GM18519 (cell line): ENCODE measurements at regions not wholly inside any gene's neighbourhood (a gene's known extent, or its start where the extent isn't known, plus 50 kb on each side); places are given as distances from the start of the nearest gene placed in this dataset.

Experiments
- ATAC-seq: cut with Tn5 transposase; IDR thresholded peaks from one replicate; pipeline ENCODE4 v1.9.1; 2021; ENCODE audit warnings: mild to moderate bottlenecking, moderate library complexity; ENCODE audit not compliant: unreplicated experiment, low FRiP score

DNA sequence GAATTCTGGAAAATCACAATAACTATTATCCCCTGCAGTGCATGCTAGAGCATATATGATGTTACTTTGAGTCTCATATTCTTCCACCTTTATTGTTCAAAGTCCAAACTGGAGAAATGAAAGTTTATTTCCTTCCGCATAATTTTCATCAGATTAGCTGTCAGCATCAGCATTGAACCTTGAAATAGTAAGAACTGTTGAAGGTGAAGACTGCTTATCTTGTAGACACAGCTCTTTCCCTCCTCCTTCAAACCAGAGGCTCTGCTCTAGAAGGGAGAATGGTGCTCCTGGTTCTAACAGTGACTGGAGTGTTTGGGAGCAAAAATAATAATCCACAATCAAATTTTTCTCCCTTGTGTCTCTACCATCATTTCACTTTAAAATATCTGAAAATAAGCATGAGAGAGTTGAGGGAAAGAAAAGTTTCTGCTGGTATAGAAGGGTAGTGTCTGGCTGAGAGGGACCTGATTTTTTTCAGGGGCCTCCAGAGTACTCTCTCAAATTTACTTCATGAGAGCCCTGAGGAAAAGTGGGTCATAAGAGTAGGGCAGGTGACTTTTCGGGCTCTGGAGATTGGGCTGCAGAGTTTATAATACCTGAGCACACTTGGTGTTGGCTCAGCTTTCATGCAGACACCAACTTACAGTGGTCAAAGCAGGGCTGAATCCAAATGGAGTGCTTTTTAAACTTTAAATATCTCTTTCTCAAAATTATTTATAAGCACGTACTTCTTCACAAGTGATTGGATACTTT lies 170.4 kb downstream of the ZDHHC21 start:
- ATAC-seq = no peak

DNA sequence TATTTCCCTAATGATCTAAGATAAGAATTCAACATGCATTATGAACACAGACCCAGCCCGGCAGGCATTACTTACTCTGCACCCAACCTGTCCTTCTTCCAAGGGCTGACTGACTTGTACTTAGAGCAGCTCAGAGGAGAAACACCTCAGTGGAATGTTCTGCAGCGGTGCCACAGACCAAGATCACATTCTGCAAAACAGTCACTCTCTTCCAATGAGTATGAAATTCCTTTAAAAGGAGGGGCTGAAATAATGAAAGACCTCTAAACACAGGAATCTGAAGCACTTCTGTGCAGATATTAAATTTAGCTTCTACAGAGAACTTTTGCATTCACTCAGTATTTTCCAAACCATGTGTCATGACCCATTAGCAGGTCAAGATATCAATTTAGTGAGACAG lies 172.9 kb downstream of the ZDHHC21 start:
- ATAC-seq = no peak

DNA sequence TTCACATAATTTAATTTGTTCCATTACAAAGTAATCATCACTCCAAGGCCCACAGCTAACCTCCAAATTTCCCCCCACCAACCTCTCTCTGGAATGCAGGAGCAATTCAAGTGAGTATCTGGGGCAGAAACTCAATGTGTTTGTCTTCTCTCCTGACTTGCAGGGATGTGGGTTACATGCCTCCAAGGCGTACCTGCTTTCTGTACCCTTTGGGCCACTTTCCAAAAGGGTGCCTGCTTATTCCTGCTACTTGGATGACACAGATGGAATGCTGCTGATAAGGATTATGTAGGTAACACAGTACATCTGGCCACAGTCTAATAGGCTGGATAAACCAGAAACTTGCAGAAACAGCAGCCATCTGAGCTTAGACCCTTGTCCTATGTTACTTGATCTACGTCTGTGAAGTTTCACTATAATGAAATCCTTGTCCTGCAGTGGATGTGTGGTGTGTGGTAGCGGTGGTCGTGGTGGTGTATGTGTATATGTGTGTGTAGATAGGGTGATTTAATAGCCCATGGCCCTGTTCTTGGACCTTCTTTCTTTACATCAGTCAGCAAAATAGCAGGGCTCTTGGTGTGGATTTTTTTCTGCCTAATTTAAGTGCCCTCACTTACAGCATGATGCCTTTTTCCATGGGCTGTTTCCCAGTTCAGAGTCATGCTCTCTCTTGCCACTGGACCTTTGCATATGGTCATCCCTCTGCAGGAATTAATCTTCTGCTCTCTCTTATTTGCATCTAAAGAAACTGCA lies 175.9 kb downstream of the ZDHHC21 start:
- ATAC-seq = no peak

DNA sequence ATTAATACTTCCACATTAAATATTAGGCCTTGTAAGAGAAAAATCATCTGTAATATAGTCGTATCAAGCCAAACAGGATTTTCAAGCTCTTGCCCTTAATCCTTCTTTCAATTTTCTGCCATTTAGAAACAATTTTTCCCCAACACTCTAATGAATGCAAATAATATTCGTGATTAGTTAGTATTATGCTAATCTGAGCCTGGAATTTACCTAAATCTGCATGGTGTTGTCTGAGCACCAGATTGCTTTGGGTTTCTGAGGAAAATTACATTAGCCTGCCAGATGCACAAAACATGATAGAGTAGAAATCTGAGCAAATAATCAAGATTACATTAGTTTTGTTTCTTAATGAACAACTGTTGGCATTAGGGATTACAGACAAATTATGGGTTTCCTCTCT lies 176.6 kb downstream of the ZDHHC21 start:
- ATAC-seq = no peak

DNA sequence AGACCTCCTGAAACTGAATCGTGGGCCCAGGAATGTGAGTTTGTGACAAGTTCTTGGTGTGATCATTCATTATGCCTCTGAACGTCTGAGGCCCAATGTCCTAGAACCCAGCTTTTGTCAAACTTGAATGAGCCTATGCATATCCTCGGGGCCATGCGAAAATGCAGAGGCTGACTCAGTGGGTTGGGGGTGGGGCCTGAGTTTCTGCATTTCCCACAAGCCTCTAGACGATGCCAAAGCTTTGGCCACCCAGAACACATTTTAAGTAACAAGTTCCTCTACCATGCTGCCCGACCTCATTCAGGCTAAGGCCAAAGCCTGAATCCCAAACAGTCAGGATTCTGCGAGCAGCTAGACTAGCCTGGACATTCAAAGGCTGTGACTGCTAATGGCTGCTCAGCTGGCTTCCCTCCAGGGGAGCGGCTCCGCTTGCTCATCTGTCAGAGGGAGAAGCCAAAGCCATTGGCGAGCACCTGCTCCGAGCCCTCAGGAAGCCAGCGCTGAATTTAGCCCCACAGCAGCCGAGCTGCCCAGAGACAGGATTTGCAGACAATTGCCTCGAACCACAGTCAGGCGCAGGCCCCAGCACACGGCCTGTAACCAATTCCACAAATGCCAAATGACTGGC lies 177.5 kb downstream of the ZDHHC21 start:
- ATAC-seq = no peak

DNA sequence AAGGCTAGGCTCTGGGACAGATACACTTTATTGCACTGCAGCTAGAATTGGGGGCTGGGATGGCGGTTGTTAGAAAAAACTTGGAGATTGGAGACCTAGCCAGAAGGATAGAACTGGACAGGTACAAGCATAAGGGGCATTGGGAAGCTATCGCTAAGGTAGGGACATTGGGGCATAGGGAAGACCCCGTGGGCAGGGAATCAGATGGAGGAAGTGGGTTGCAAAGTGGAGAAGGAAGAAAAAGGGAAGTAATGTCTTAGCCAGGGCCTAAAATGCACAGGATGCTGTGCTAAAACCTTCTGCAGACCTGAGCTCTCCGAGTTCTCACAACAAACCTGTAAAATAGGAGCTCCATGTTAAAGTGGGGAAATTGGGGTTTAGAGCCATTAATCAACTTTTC lies 178.2 kb downstream of the ZDHHC21 start:
- ATAC-seq = no peak

DNA sequence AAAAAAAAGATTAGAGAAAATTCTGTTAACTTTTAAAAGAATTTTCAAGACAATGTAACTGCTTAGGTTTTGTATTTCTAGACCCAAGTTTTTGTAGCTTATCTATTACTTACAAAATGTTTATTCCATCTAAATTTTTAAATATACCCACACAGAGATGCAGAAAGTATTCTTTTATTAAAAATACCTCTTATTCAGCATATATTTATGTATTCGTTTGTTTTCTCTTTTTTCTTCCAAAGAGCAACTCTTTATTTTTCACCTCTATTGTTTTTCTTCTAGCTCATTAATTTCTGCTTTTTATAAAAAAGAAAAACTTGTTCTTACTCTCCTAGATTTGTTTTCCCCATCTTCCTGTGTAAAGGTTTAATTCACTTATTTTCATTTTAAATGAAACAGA lies 180.3 kb downstream of the ZDHHC21 start:
- ATAC-seq = no peak

DNA sequence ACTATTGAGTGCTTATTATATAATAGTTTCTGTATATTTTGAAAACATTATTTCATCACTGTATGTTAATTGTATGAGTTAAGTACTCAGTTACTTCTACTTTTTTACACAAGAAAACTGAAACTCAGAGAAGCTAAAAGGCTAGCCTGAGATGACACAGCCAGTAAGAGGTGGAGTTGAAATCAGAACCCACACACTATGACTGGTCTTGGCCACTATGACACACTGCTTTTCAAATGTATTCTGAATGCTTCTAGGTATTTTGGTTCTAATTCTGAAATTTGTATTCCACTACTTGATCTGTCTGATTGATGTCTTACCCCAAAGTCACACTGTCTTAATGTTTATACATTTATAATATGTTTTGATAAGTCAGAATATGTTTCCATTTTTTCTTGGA lies 181.8 kb downstream of the ZDHHC21 start:
- ATAC-seq = peak; percentile 89

DNA sequence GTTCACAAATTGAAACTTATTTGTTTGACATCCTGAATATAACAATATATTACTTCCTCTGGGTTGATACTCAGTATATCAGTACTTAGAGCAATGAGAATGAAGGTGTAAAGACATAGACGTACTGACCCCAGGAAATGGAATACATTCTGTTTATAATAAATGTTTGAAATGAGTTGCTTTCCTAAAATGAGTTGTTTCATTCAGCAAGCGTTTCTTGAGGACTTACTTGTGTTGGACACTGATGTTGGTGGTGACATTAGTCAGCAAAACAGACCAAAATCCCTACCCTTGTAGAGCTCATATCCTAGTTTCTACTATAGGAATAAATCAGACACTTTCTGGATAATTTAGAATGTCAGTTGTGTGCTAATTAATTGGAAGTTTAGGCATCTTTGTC lies 184.3 kb downstream of the ZDHHC21 start:
- no peak for ATAC-seq

DNA sequence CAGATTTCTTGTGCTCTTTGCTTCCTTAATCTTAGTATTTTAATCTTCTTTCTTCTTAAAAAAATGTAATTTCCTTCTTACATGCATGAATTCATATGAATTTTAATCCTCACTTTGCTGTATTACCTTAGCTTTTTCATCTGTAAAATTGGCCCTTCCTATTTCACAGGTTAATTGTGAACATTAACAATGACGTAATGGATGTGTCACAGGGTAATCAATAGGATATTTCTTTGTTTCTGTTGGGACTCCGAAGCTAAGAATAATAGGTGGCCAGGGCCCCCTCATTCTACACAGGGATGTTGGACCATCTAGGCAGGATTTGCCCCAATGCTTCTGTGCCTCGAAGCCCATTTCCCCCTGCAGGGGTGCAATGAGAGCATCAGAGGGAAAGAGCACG lies 187.4 kb upstream of the NFIB start:
- ATAC-seq = no peak

DNA sequence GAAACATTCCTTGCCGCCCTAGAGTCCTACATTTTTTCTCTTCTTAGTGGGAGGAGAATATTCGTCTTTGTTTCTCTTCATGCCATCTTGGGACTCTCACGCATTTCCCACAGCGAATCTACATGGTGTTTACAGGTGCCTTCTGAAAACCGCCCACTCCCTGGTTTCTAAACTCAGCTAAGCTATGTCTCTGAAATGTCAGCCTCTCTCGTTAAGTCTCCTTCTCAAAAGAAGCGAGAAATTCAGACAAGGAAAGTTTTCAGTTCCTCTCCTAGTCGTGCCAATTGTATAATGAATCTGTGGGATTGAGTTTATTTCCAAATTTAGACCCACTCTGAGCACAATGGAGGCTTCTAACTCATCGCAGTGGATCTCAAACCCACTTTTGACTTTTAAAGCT lies 186.8 kb upstream of the NFIB start:
- ATAC-seq = no peak

DNA sequence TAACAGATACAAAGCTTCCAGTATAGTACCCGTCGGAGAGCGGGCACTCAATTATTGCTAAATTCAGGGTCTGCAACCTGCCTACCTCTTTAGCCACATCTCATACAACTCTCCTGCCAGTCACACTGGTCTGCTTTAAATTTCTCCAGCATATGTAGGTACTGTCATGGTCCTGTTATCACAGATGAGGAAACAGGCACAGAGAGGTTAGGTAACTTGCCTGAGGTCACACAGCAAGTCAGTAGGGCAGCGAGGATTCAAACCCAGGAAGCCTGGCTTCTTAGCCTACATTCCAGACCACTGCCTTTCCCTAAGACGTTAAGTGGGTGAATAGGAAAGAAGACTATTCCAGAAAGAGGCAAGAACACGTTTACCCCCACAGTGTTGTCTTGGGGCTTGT lies 186.0 kb upstream of the NFIB start:
- ATAC-seq = no peak

DNA sequence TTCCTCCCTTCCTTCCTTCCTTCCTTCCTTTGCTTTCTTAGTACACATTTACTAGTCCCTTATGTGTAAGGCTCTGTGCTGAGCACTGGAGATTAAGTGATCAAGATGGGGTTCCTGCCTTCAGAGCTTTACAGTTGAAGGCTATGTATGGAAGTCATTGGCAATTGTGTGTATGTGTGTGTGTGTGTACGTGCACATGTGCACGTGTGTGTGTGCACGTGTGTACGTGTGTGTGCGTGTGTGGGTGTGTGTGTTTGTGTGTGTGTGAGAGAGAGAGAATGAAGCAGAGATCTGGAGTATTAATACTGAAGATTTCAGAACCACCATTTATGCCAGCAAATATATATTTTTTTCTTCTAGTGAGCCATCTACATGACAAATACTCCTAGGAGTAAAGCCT lies 184.9 kb upstream of the NFIB start:
- no peak for ATAC-seq

DNA sequence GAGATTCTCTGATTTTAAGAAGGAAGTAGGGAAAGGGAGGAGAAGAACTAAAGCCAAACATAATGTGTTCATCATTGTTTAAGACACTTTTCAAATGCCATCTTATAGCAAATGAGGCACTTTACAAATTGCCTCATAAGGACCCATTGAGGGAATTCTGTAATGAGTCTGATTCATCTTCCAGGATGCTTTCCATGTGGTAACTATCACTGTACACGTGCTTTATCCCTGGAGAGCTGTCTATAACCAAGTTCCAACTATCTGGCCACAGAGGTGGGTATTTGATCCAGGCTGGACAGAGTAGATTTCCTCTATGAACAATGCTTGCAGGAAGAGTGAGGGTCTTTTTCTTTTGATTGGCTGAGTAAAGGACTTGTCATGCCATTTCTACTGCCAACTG lies 183.5 kb upstream of the NFIB start:
- ATAC-seq = no peak

DNA sequence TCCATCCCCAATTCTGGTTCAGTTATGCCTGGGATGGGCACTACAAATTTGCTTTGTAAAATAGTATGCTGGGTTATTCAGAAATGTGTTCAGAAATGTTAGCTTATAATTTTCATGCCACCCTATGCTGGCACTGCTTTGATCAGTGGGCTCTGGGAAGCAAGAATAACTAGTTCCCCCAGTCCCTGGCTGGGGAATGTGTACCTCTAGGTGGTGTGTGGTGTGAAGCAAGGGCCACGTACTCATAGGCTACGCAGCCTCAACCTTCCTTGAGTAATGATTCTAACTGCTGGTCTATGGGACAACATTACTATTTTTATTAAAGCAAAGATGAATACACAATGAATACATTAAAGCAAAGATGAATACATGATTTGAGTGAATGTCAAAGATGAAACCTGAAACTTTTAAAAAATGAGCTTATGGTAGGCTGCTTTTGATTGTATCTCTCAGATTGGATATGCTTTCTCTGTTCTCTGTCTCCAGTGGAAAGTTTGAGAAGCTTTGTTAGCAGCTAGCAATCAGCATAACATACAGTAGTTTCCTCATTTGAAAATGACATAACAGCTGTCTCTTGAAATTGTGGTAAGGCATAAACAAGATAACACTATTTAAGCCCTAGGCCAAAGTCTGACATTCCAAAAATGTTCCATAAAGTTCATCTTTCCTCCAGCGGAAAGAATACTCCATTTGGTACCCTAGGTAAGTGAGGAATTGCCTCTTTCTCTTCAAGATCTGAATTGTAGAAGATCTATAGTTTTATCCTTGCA lies 174.7 kb upstream of the NFIB start:
- ATAC-seq = no peak

DNA sequence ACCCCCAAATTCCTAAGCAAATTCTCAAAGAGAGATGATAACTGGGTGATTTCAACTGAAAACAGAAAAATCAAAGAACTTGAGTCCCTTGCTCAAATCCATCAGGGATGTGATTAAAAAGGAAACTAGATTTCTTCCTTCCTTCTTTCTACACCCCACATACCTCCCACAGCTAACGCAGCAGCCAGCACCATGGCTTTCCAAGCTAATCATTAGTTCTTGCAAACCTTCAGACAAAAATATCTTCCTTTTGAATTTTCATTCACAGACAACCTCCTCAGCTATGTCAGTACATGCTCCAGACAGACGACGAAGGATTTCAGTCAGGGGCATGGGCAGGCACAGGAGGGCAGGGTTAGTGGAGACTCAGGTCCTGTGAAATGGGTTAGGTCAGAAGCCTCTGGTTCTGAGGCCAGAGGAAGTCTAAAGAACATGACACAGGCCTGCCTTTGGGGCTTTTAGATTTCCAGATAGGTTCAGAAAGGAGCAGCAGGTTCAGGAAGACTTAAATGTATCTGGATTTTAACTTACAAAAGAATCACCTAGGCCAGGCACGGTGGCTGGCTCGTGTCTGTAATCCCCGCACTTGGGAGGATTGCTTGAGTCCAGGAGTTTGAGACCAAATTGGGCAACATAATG lies 173.7 kb upstream of the NFIB start:
- no peak for ATAC-seq

DNA sequence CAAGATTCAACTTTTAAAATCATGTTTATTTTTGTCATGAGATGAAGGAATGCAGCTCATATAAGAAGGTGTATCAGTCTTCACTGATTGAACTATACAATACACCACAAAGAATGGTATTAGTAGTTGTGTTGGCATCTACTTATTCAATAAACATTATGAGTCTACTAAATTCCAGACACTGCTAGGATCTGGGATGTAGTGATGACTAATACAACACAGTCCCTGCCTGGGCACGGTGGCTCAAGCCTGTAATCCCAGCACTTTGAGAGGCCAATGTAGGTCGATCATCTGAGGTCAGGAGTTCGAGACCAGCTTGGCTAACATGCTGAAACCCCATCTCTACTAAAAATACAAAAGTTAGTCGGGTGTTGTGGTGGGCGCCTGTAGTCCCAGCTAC lies 171.4 kb upstream of the NFIB start:
- no peak for ATAC-seq

DNA sequence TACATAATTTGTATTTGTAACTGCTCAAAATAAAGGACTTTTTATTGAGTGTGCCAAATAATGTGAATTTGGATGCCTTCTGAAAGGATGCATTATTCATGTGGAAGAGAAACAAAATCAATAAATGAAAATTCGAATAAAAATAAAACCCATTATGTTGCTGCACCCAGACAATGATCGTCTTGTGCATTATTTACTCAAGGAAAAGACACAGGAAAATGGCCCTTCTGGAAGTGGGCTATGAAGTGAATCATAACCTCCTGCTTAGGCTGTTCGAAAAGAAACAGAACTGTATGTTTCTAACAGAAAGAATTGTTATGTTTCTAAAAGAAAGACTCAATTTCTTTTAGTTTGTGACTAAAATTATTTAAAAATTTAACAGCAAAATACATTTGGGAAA lies 168.9 kb upstream of the NFIB start:
- no peak for ATAC-seq

DNA sequence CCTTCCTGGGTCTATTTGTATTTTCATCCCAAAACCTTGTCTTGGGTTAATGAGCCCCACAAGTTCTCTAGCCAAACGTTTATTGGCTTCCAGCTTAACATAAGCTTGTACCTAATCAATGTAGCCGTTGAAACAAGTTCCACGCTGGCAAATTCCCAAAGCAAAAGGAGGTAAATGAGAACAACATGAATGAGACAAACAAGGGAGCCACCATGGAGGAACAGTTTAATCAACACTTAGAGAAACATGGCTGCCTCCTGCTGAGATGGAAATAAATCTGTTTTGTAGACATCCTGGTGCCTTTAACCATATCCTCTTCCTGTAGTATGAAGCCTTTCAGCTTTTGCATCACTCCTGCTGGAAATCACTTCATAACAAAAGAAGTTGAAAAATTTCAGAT lies 166.6 kb upstream of the NFIB start:
- ATAC-seq = no peak

DNA sequence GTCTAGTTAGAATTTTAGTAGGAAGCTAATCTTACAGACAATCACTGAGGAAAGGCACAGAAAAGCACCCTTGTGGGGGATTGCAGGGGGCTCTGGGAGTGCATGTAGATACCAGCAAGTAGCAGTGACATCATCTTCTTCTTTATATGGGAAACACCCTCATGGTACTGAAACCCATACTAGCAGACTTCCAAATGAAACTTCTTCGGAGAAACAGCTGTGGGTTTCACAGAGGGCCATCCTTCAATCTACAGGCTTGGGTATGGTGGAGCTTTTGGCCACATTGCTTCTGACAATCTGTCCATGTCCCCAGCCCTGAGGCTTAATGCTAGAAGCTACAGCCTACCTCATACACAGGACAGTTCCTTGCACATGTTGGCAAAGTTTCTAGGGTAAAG lies 165.2 kb upstream of the NFIB start:
- ATAC-seq = no peak
